Esophagus muscularis mucosa (tissue), 4 donors: ENCODE measurements at regions not wholly inside any gene's neighbourhood (a gene's known extent, or its start where the extent isn't known, plus 50 kb on each side); places are given as distances from the start of the nearest gene placed in this dataset.

Experiments used
- DNase-seq: peaks from one replicate; pipeline ENCODE4 v3.0.0-alpha.2; 2017; ENCODE audit errors: extremely low spot score
- H3K27ac ChIP-seq, 4 donors: fragments of 200-600 bp; sonication (generic); replicated peaks in 1 of 4; 1 replicate in 3 of 4; 2 replicates in 1 of 4; pipeline ENCODE4 v1.5.1; 2016 to 2019; ENCODE audit warnings: mild to moderate bottlenecking in 1 of 4
- H3K27me3 ChIP-seq, 4 donors: fragments of 200-600 bp; sonication (generic); one replicate each; pipeline versions ENCODE4 v1.5.1 to v1.6.0; 2016 to 2019
- H3K36me3 ChIP-seq, 4 donors: fragments of 200-600 bp; sonication (generic); one replicate each; pipeline ENCODE4 v1.5.1; 2016 to 2019
- H3K4me1 ChIP-seq, 4 donors: fragments of 200-600 bp; sonication (generic); one replicate each; pipeline ENCODE4 v1.5.1; 2016 to 2019
- H3K4me3 ChIP-seq, 4 donors: fragments of 200-600 bp; sonication (generic); 1 replicate in 2 of 4; 2 replicates in 2 of 4; pipeline ENCODE4 v1.5.1; 2016 to 2019; ENCODE audit warnings: mild to moderate bottlenecking in 4 of 4, moderate library complexity in 1 of 4
- H3K9me3 ChIP-seq, 4 donors: fragments of 200-600 bp; sonication (generic); 1 replicate in 3 of 4; 2 replicates in 1 of 4; pipeline ENCODE4 v1.5.1; 2016 to 2019
- EP300 ChIP-seq: sonication (generic); formaldehyde crosslinking; IDR thresholded peaks from one replicate; pipeline ENCODE4 v1.6.1; 2017; ENCODE audit warnings: antibody characterized with exemption
- POLR2A ChIP-seq: fragments of 450-650 bp; IDR thresholded peaks from one replicate; pipeline ENCODE4 v1.6.1; 2017; ENCODE audit warnings: antibody characterized with exemption, moderate library complexity, mild to moderate bottlenecking, low read depth
- POLR2AphosphoS5 ChIP-seq, 2 donors: sonication (generic); formaldehyde crosslinking; IDR thresholded peaks; one replicate each; pipeline ENCODE4 v1.6.1; 2017; ENCODE audit warnings: antibody characterized with exemption in 2 of 2
- WGBS: methylation state at CpG from one replicate; pipeline ENCODE4 v1.1.5; 2018; 5-methylcytosine and 5-hydroxymethylcytosine counted together
- intact Hi-C: fragments of 100-400 bp; cut with DNase I; formaldehyde crosslinking; loops from one replicate; pipeline ENCODE4 v1.15.1; 2023
- TF ChIP-seq, protein P1 (sequence below), 3 experiments: fragments of 200-600 bp in 2 of 3; fragments of 450-650 bp in 1 of 3; sonication (generic) in 2 of 3; IDR thresholded peaks; one replicate each; pipeline ENCODE4 v1.5.1; 2017 to 2019; ENCODE audit warnings: antibody characterized with exemption in 3 of 3, mild to moderate bottlenecking in 2 of 3, moderate library complexity in 1 of 3

- intact Hi-C loops = no loop called here
- 68% methylated on average over 4 of the region's 4 CpGs for WGBS
- peaks cover 0 to 4% (median 0%) of the 10 kb centered on the region in 4 donors for H3K9me3 ChIP-seq
Measured at GRCh38 chr15:38873158-38873557, 308.5 kb upstream of the RASGRP1 start.

GRCh38 chr15:38874464-38874863, 309.9 kb upstream of the RASGRP1 start:
- WGBS = 74% methylated on average over 5 of the region's 5 CpGs
- intact Hi-C loops = no loop called here
- no peak overlapping the region for H3K4me3 ChIP-seq

More at GRCh38 chr15:38873158-38873557, 308.5 kb upstream of the RASGRP1 start:
- H3K4me1 ChIP-seq = peaks cover 0 to 32% (median 21%) of the 10 kb centered on the region in 4 donors
- H3K27me3 ChIP-seq = no peaks in the 10 kb centered on the region
- no peaks in the 10 kb centered on the region for H3K36me3 ChIP-seq
- no peak for DNase-seq
- H3K27ac ChIP-seq = peak overlapping the region in 3 of 4 donors; percentile 24 to 44 (median 36)
- TF ChIP-seq EP300 (no peak), POLR2AphosphoS5 (IDR thresholded peaks at IDR 0.05) (no peak)
- TF ChIP-seq, protein P1, sequence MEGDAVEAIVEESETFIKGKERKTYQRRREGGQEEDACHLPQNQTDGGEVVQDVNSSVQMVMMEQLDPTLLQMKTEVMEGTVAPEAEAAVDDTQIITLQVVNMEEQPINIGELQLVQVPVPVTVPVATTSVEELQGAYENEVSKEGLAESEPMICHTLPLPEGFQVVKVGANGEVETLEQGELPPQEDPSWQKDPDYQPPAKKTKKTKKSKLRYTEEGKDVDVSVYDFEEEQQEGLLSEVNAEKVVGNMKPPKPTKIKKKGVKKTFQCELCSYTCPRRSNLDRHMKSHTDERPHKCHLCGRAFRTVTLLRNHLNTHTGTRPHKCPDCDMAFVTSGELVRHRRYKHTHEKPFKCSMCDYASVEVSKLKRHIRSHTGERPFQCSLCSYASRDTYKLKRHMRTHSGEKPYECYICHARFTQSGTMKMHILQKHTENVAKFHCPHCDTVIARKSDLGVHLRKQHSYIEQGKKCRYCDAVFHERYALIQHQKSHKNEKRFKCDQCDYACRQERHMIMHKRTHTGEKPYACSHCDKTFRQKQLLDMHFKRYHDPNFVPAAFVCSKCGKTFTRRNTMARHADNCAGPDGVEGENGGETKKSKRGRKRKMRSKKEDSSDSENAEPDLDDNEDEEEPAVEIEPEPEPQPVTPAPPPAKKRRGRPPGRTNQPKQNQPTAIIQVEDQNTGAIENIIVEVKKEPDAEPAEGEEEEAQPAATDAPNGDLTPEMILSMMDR (IDR thresholded peaks at IDR 0.05) = no peak
- no peak overlapping the region for H3K4me3 ChIP-seq

GRCh38 chr15:38876211-38876610, 311.6 kb upstream of the RASGRP1 start:
- 95% methylated on average over 6 of the region's 6 CpGs for WGBS
- intact Hi-C loops = no loop called here
- no peak overlapping the region for H3K4me3 ChIP-seq
- no peak for DNase-seq
- H3K9me3 ChIP-seq = peaks cover 0 to 4% (median 0%) of the 10 kb centered on the region in 4 donors
- TF ChIP-seq POLR2AphosphoS5 (IDR thresholded peaks at IDR 0.05) = no peak
- TF ChIP-seq POLR2A = no peak
- TF ChIP-seq EP300 = no peak
- TF ChIP-seq, protein P1 (IDR thresholded peaks at IDR 0.05) = no peak
- H3K27ac ChIP-seq = no peak overlapping the region
- H3K27me3 ChIP-seq = no peaks in the 10 kb centered on the region
- H3K36me3 ChIP-seq = no peaks in the 10 kb centered on the region
- peaks cover 0 to 54% (median 37%) of the 10 kb centered on the region in 4 donors for H3K4me1 ChIP-seq

More at GRCh38 chr15:38874464-38874863, 309.9 kb upstream of the RASGRP1 start:
- no peak for DNase-seq
- Histone ChIP-seq H3K27me3 (no peaks in the 10 kb centered on the region), H3K27ac (peak overlapping the region in 3 of 4 donors; percentile 8 to 44 (median 13)), H3K4me1 (peaks cover 0 to 43% (median 26%) of the 10 kb centered on the region in 4 donors), H3K36me3 (no peaks in the 10 kb centered on the region), H3K9me3 (peaks cover 0 to 4% (median 0%) of the 10 kb centered on the region in 4 donors)
- TF ChIP-seq EP300 = no peak
- no peak for TF ChIP-seq POLR2A
- peak in 1 of 2 donors; percentile 57 for TF ChIP-seq POLR2AphosphoS5 (IDR thresholded peaks at IDR 0.05)
- TF ChIP-seq, protein P1 (IDR thresholded peaks at IDR 0.05) = no peak

DNA sequence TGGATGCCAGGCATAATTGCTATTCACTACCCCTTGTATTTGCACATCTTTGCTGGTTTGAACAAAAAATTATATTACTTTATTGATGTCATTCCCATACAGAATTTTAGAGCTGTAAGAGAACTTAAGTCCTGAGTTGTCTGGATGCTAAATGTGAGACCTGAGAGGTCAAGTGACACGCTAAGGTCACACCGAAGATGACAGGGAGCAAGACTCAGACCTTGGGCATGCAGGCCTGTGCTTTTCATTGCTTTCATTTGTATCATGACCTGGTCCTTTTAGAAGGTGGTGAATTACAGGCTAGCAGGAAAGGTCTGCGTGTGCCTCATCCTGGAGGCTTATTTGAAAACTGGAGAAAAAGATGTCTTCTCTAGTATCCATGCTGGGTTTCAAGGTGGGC, 312.0 kb upstream of the RASGRP1 start:
- Histone ChIP-seq H3K9me3 (peaks cover 0 to 2% (median 0%) of the 10 kb centered on the region in 4 donors), H3K4me3 (no peak overlapping the region), H3K36me3 (no peaks in the 10 kb centered on the region), H3K27me3 (no peaks in the 10 kb centered on the region), H3K27ac (no peak overlapping the region), H3K4me1 (peaks cover 0 to 54% (median 37%) of the 10 kb centered on the region in 4 donors)
- no peak for DNase-seq
- intact Hi-C loops = no loop called here
- 92% methylated on average over 3 of the region's 3 CpGs for WGBS
- TF ChIP-seq POLR2A = no peak
- TF ChIP-seq POLR2AphosphoS5 (IDR thresholded peaks at IDR 0.05) = no peak
- TF ChIP-seq, protein P1 (IDR thresholded peaks at IDR 0.05) = no peak
- TF ChIP-seq EP300 = no peak

DNA sequence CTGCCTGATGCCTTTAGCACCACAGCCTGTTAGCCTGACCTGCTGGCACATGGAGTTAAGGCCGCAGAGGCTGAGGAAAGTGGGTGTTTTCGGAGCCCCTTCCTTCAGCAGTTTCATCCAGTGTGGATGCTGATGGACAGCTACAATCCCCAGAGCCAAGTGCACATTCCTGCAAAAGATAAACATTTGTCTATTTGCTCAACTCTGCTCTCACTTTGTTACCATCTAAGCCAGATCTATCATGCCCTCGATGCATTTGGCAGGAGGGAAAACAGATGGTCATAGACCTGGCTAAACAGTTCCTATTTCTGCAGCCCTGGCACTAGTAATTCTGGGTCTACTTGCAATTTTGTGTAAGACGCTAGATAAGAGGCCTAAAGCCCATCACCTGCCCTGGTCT, 312.9 kb upstream of the RASGRP1 start:
- Histone ChIP-seq H3K4me3 (no peak overlapping the region), H3K27ac (peak overlapping the region in 2 of 4 donors; percentile 2 to 15), H3K9me3 (no peaks in the 10 kb centered on the region), H3K27me3 (no peaks in the 10 kb centered on the region), H3K4me1 (peaks cover 0 to 60% (median 40%) of the 10 kb centered on the region in 4 donors), H3K36me3 (no peaks in the 10 kb centered on the region)
- DNase-seq = no peak
- intact Hi-C loops = no loop called here
- no peak for TF ChIP-seq POLR2AphosphoS5 (IDR thresholded peaks at IDR 0.05)
- no peak for TF ChIP-seq EP300
- TF ChIP-seq, protein P1 (IDR thresholded peaks at IDR 0.05) = no peak
- TF ChIP-seq POLR2A = no peak
- 67% methylated on average over 4 of the region's 4 CpGs for WGBS
